NT2/D1 (cell line): ENCODE measurements at regions not wholly inside any gene's neighbourhood (a gene's known extent, or its start where the extent isn't known, plus 50 kb on each side); places are given as distances from the start of the nearest gene placed in this dataset.

Experiments
- SUZ12 ChIP-seq: IDR thresholded peaks from 2 replicates; pipeline ENCODE4 v1.6.1; 2011; ENCODE audit not compliant: insufficient read length, insufficient read depth; ENCODE audit errors: extremely low read depth
- YY1 ChIP-seq: IDR thresholded peaks from 2 replicates; pipeline ENCODE4 v1.6.1; 2011; ENCODE audit not compliant: insufficient read length, insufficient read depth
- ZNF274 ChIP-seq: IDR thresholded peaks from 2 replicates; pipeline ENCODE4 v1.6.1; 2011; ENCODE audit warnings: mild to moderate bottlenecking, low read depth, low read length

DNA sequence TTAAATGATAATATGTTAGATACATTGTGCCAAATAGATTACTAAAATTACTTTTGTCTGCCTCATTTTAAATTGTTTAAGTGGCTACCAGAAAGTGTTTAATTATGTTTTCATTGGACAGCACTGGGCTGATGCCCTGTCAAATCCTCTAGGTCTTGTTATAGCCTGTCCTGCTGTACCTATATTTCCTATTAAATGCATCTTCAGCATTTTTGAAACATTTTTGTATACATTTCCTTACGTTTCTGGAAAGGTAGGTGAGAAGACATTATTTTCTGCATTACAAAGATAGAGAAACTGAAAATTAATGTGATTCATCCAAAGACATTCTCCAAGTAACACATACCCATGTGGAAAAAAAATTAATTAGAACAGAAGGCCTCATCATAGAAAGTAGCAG is 192.2 kb upstream of the HS3ST3A1 start:
- no peak for TF ChIP-seq ZNF274
- no peak for TF ChIP-seq SUZ12
- TF ChIP-seq YY1: no peak
